ENCODE measurements at regions not wholly inside any gene's neighbourhood (a gene's known extent, or its start where the extent isn't known, plus 50 kb on each side); places are given as distances from the start of the nearest gene placed in this dataset.
A peak's percentile ranks its signal among the peaks of the same experiment; 100 is the strongest.

DNA sequence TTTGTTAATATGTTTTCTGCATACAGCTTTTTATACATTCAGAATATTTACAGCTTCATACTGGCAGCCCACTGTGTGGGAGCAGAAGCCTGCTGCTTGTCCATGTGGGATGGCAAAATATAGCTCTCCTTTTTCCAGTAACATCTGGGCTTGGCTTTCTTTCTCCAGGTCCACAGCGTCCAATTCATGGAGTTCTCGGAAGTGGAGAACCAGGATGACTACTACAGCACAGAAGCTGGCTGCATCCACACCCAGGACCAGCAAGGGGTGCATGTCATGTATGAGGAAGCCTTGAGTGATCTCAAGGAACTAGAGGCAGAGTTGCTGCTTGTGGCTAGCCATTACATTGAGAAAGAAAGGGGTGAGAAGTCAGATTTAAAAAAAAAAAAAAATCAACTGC, 143.1 kb downstream of the CD164 start:
- H3K4me2 ChIP-seq: peak overlapping the region; percentile 16; the same call in 1 of the 2 replicates
- no peak for DNase-seq
- H3K27me3 ChIP-seq (ENCODE audit: insufficient read depth, low read depth): no peaks in the 10 kb centered on the region
- POLR2A ChIA-PET (ENCODE audit: unreplicated experiment): no interaction called here
- H3K79me2 ChIP-seq (ENCODE audit: low read depth): no peaks in the 10 kb centered on the region
- TF ChIP-seq EZH2 (IDR thresholded peaks at IDR 0.05; ENCODE audit: low read depth) (no peak), CTCF (conservative IDR thresholded peaks at IDR 0.05) (no peak)
- H3K9me2 ChIP-seq (ENCODE audit: insufficient read depth): no peaks in the 10 kb centered on the region
- peak overlapping the region; percentile 6; the same call in 1 of the 2 replicates for H2AFZ ChIP-seq
- no peak overlapping the region for H3K27ac ChIP-seq
- CTCF ChIA-PET: no interaction called here
- H3K9me3 ChIP-seq (ENCODE audit: insufficient read depth, low read depth): no peaks in the 10 kb centered on the region
- peaks cover 6% of the 10 kb centered on the region; the same call in 1 of the 2 replicates for H3F3A ChIP-seq (ENCODE audit: insufficient read depth, low read depth)
- H4K20me1 ChIP-seq (ENCODE audit: insufficient read depth): no peaks in the 10 kb centered on the region
- no TSS peak for BruUV-seq (replicated peaks)
- H3K36me3 ChIP-seq (ENCODE audit: low read depth): no peaks in the 10 kb centered on the region
- H3K4me3 ChIP-seq: no peak overlapping the region
- intact Hi-C loops (cut with micrococcal nuclease; ENCODE audit: unreplicated experiment): no loop called here
- H3K4me1 ChIP-seq (replicated peaks; ENCODE audit: insufficient read depth): peaks cover 22% of the 10 kb centered on the region

GRCh38 chr6:109238396-109238795, 143.1 kb downstream of the CEP57L1 start:
- TF ChIP-seq CTCF (conservative IDR thresholded peaks at IDR 0.05) (no peak), EZH2 (IDR thresholded peaks at IDR 0.05; ENCODE audit: low read depth) (no peak)
- Histone ChIP-seq H4K20me1 (ENCODE audit: insufficient read depth) (no peaks in the 10 kb centered on the region), H3K4me1 (replicated peaks; ENCODE audit: insufficient read depth) (peaks cover 22% of the 10 kb centered on the region), H3K4me2 (no peak overlapping the region), H3K27ac (no peak overlapping the region), H3K27me3 (ENCODE audit: insufficient read depth, low read depth) (no peaks in the 10 kb centered on the region), H3K9me2 (ENCODE audit: insufficient read depth) (no peaks in the 10 kb centered on the region), H3K79me2 (ENCODE audit: low read depth) (no peaks in the 10 kb centered on the region), H3K9me3 (ENCODE audit: insufficient read depth, low read depth) (no peaks in the 10 kb centered on the region), H3F3A (ENCODE audit: insufficient read depth, low read depth) (peaks cover 6% of the 10 kb centered on the region; the same call in 1 of the 2 replicates), H2AFZ (no peak overlapping the region), H3K36me3 (ENCODE audit: low read depth) (no peaks in the 10 kb centered on the region), H3K4me3 (no peak overlapping the region)
- no peak for DNase-seq
- intact Hi-C loops (cut with micrococcal nuclease; ENCODE audit: unreplicated experiment): no loop called here
- POLR2A ChIA-PET (ENCODE audit: unreplicated experiment): no interaction called here
- CTCF ChIA-PET: no interaction called here
- no TSS peak for BruUV-seq (replicated peaks)

- BruUV-seq (replicated peaks): no TSS peak
- ChIA-PET POLR2A (ENCODE audit: unreplicated experiment) (no interaction called here), CTCF (no interaction called here)
- H3K4me3 ChIP-seq: no peak overlapping the region
- no peaks in the 10 kb centered on the region for H3K9me2 ChIP-seq (ENCODE audit: insufficient read depth)
- no peaks in the 10 kb centered on the region for H3K27me3 ChIP-seq (ENCODE audit: insufficient read depth, low read depth)
- intact Hi-C loops (cut with micrococcal nuclease; ENCODE audit: unreplicated experiment): no loop called here
- peaks cover 6% of the 10 kb centered on the region; the same call in 1 of the 2 replicates for H3F3A ChIP-seq (ENCODE audit: insufficient read depth, low read depth)
- no peaks in the 10 kb centered on the region for H4K20me1 ChIP-seq (ENCODE audit: insufficient read depth)
- no peaks in the 10 kb centered on the region for H3K36me3 ChIP-seq (ENCODE audit: low read depth)
- H3K4me2 ChIP-seq: no peak overlapping the region
- DNase-seq: no peak
- H3K9me3 ChIP-seq (ENCODE audit: insufficient read depth, low read depth): no peaks in the 10 kb centered on the region
- no peaks in the 10 kb centered on the region for H3K79me2 ChIP-seq (ENCODE audit: low read depth)
- peaks cover 22% of the 10 kb centered on the region for H3K4me1 ChIP-seq (replicated peaks; ENCODE audit: insufficient read depth)
- no peak overlapping the region for H2AFZ ChIP-seq
- no peak overlapping the region for H3K27ac ChIP-seq
- TF ChIP-seq EZH2 (IDR thresholded peaks at IDR 0.05; ENCODE audit: low read depth): no peak
- TF ChIP-seq CTCF (conservative IDR thresholded peaks at IDR 0.05): no peak
Observed at GRCh38 chr6:109237986-109238329, 142.7 kb downstream of the CEP57L1 start.

Data from PC-9 (cell line).